ENCODE measurements at regions not wholly inside any gene's neighbourhood (a gene's known extent, or its start where the extent isn't known, plus 50 kb on each side); places are given as distances from the start of the nearest gene placed in this dataset.

- no peaks in the 10 kb centered on the region for H3K36me3 ChIP-seq (ENCODE audit: insufficient read depth, low read length)
- H3K4me2 ChIP-seq (ENCODE audit: low read depth, low read length, poor library complexity, severe bottlenecking) = no peak overlapping the region
- no peaks in the 10 kb centered on the region for H3K9me3 ChIP-seq (ENCODE audit: insufficient read depth, low read depth, low read length)
- TF ChIP-seq, protein P1, sequence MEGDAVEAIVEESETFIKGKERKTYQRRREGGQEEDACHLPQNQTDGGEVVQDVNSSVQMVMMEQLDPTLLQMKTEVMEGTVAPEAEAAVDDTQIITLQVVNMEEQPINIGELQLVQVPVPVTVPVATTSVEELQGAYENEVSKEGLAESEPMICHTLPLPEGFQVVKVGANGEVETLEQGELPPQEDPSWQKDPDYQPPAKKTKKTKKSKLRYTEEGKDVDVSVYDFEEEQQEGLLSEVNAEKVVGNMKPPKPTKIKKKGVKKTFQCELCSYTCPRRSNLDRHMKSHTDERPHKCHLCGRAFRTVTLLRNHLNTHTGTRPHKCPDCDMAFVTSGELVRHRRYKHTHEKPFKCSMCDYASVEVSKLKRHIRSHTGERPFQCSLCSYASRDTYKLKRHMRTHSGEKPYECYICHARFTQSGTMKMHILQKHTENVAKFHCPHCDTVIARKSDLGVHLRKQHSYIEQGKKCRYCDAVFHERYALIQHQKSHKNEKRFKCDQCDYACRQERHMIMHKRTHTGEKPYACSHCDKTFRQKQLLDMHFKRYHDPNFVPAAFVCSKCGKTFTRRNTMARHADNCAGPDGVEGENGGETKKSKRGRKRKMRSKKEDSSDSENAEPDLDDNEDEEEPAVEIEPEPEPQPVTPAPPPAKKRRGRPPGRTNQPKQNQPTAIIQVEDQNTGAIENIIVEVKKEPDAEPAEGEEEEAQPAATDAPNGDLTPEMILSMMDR (conservative IDR thresholded peaks at IDR 0.05; ENCODE audit: low read length) = no peak
- TF ChIP-seq EZH2phosphoT487 (IDR thresholded peaks at IDR 0.05; ENCODE audit: borderline replicate concordance) = no peak
- no peaks in the 10 kb centered on the region for H3K79me2 ChIP-seq (ENCODE audit: insufficient read depth, low read length)
- no peak overlapping the region for H3K9ac ChIP-seq (ENCODE audit: low read depth, low read length, poor library complexity, severe bottlenecking)
- H3K9me2 ChIP-seq (replicated peaks; ENCODE audit: low read depth, low read length) = no peaks in the 10 kb centered on the region
- peaks cover 17% of the 10 kb centered on the region for H3K4me1 ChIP-seq (ENCODE audit: insufficient read depth, low read length, poor library complexity, severe bottlenecking)
- H2AFZ ChIP-seq (ENCODE audit: low read length) = no peak overlapping the region
- no peaks in the 10 kb centered on the region for H3F3A ChIP-seq (ENCODE audit: low read depth)
- no peaks in the 10 kb centered on the region for H4K20me1 ChIP-seq (ENCODE audit: insufficient read depth, low read length, poor library complexity, severe bottlenecking)
- H3K4me3 ChIP-seq (ENCODE audit: low read length, poor library complexity, severe bottlenecking) = no peak overlapping the region
- no peaks in the 10 kb centered on the region for H3K27me3 ChIP-seq (ENCODE audit: insufficient read depth, low read length, poor library complexity, severe bottlenecking)
These were observed 55.3 kb upstream of the LEKR1 start for GRCh38 chr3:156770699-156771414.

DNA sequence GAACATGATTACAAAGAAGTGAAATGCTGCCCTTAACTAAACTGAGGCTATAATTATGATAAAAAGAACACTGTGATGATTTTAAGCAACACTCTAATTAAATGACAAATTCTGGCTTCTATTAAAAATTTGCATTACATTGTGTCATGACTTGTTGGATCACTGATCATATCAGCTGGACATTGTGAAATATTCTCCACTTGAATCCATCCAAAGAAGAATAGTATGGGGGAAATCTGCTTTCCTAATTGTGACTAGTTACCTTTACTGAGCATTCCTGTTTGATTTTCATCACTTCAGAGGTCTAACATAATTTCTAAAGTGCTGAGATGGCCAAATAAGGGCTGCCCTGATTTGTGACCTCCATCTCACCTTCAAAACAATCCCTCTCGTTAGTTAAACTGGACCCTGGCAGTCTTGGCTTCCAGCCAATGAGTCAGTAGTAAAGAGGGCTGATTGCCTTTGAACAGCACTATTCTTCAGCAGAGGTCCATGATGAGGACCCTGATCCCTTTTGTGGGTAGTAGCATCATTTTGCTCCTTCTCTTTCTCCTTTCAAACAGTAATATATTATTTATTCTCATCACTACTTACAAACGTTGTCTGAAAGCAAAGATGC, 53.5 kb upstream of the LEKR1 start:
- H3K9me3 ChIP-seq (ENCODE audit: insufficient read depth, low read depth, low read length) = no peaks in the 10 kb centered on the region
- H3F3A ChIP-seq (ENCODE audit: low read depth) = no peaks in the 10 kb centered on the region
- H3K9me2 ChIP-seq (replicated peaks; ENCODE audit: low read depth, low read length) = no peaks in the 10 kb centered on the region
- H2AFZ ChIP-seq (ENCODE audit: low read length) = no peak overlapping the region
- TF ChIP-seq, protein P1 (conservative IDR thresholded peaks at IDR 0.05; ENCODE audit: low read length) = no peak
- no peak for TF ChIP-seq EZH2phosphoT487 (IDR thresholded peaks at IDR 0.05; ENCODE audit: borderline replicate concordance)
- H3K4me1 ChIP-seq (ENCODE audit: insufficient read depth, low read length, poor library complexity, severe bottlenecking) = peaks cover 23% of the 10 kb centered on the region
- no peaks in the 10 kb centered on the region for H3K79me2 ChIP-seq (ENCODE audit: insufficient read depth, low read length)
- no peak overlapping the region for H3K4me2 ChIP-seq (ENCODE audit: low read depth, low read length, poor library complexity, severe bottlenecking)
- no peaks in the 10 kb centered on the region for H3K36me3 ChIP-seq (ENCODE audit: insufficient read depth, low read length)
- H4K20me1 ChIP-seq (ENCODE audit: insufficient read depth, low read length, poor library complexity, severe bottlenecking) = no peaks in the 10 kb centered on the region
- no peak overlapping the region for H3K9ac ChIP-seq (ENCODE audit: low read depth, low read length, poor library complexity, severe bottlenecking)
- no peaks in the 10 kb centered on the region for H3K27me3 ChIP-seq (ENCODE audit: insufficient read depth, low read length, poor library complexity, severe bottlenecking)
- H3K4me3 ChIP-seq (ENCODE audit: low read length, poor library complexity, severe bottlenecking) = no peak overlapping the region

DNA sequence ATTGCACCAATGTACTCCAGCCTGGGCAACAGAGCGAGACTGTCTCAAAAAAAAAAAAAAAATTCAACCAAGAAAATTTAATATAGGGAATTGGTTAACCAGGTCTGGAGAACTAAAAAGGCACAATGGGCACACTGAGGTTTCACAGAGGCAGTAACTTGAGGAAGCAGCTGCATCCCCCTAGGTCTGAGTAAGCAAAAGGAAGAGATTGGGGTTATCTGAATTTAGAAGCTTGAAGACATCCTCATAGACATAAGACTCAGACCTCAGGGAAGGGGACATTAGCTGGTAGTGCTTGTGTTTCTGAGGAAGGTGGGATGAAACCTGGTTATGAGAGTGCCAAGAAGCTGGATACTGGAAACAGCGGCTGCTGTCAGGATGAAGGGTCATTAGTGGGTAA, 50.1 kb upstream of the LEKR1 start:
- Histone ChIP-seq H4K20me1 (ENCODE audit: insufficient read depth, low read length, poor library complexity, severe bottlenecking) (no peaks in the 10 kb centered on the region), H3K4me2 (ENCODE audit: low read depth, low read length, poor library complexity, severe bottlenecking) (peak overlapping the region; percentile 10), H3K4me1 (ENCODE audit: insufficient read depth, low read length, poor library complexity, severe bottlenecking) (peaks cover 10% of the 10 kb centered on the region), H3K79me2 (ENCODE audit: insufficient read depth, low read length) (no peaks in the 10 kb centered on the region), H3K9me2 (replicated peaks; ENCODE audit: low read depth, low read length) (no peaks in the 10 kb centered on the region), H3K4me3 (ENCODE audit: low read length, poor library complexity, severe bottlenecking) (no peak overlapping the region), H3K9ac (ENCODE audit: low read depth, low read length, poor library complexity, severe bottlenecking) (no peak overlapping the region), H3K36me3 (ENCODE audit: insufficient read depth, low read length) (no peaks in the 10 kb centered on the region), H3K9me3 (ENCODE audit: insufficient read depth, low read depth, low read length) (no peaks in the 10 kb centered on the region), H2AFZ (ENCODE audit: low read length) (no peak overlapping the region), H3K27me3 (ENCODE audit: insufficient read depth, low read length, poor library complexity, severe bottlenecking) (no peaks in the 10 kb centered on the region), H3F3A (ENCODE audit: low read depth) (no peaks in the 10 kb centered on the region)
- TF ChIP-seq, protein P1 (conservative IDR thresholded peaks at IDR 0.05; ENCODE audit: low read length) = no peak
- no peak for TF ChIP-seq EZH2phosphoT487 (IDR thresholded peaks at IDR 0.05; ENCODE audit: borderline replicate concordance)

All from Loucy (cell line).